HEK293 (cell line): ENCODE measurements at regions not wholly inside any gene's neighbourhood (a gene's known extent, or its start where the extent isn't known, plus 50 kb on each side); places are given as distances from the start of the nearest gene placed in this dataset.

ENCODE experiments used
- CTCF ChIA-PET: fragments of 350-600 bp; formaldehyde crosslinking; extraction: SDS; loops from one replicate; lab custom pipeline; 2021; ENCODE audit warnings: antibody characterized with exemption; lab: Yijun Ruan, JAX
- POLR2A ChIA-PET: fragments of 300-600 bp; formaldehyde crosslinking; extraction: SDS; loops from one replicate; lab custom pipeline; 2020; ENCODE audit warnings: antibody characterized with exemption, inconsistent platforms; lab: Yijun Ruan, JAX
- H3K27ac ChIP-seq: fragments of 200-500 bp; sonication (Bioruptor generic); 2 replicates; pipeline ENCODE4 v1.5.1; 2014; ENCODE audit warnings: low read depth, low read length, control low read depth, inconsistent platforms; ENCODE audit errors: extremely low read depth
- H3K36me3 ChIP-seq, 2 experiments: fragments of 200-500 bp in 1 of 2; sonication (Bioruptor generic) in 1 of 2; 1 replicate in 1 of 2; 2 replicates in 1 of 2; pipeline ENCODE4 v1.5.1; 2014 to 2017; ENCODE audit warnings: inconsistent platforms in 2 of 2, low read length in 2 of 2; ENCODE audit not compliant: control insufficient read depth in 2 of 2, insufficient read depth in 1 of 2
- H3K4me1 ChIP-seq: fragments of 200-500 bp; sonication (Bioruptor generic); 2 replicates; pipeline ENCODE4 v1.5.1; 2014; ENCODE audit warnings: mild to moderate bottlenecking, low read length, inconsistent platforms; ENCODE audit not compliant: control insufficient read depth, insufficient read depth
- H3K4me3 ChIP-seq: 2 replicates; pipeline ENCODE4 v1.5.1; 2011; ENCODE audit warnings: low read depth, mild to moderate bottlenecking, control low read depth, low read length, moderate library complexity
- H3K9me3 ChIP-seq: fragments of 200-500 bp; sonication (Bioruptor generic); 2 replicates; pipeline ENCODE4 v1.5.1; 2014; ENCODE audit warnings: low read depth, low read length, inconsistent platforms; ENCODE audit not compliant: control insufficient read depth, insufficient read depth
- GLIS2 ChIP-seq: fragments of 450-650 bp; formaldehyde crosslinking; IDR thresholded peaks from 2 replicates; pipeline ENCODE4 v1.5.1; 2016; ENCODE audit warnings: missing biosample characterization, missing genetic modification characterization
- MZF1 ChIP-seq: fragments of 450-650 bp; formaldehyde crosslinking; IDR thresholded peaks from 2 replicates; pipeline ENCODE4 v1.5.1; 2017; ENCODE audit warnings: missing biosample characterization, missing genetic modification characterization, borderline replicate concordance
- OSR2 ChIP-seq: fragments of 450-650 bp; formaldehyde crosslinking; IDR thresholded peaks from 2 replicates; pipeline ENCODE4 v1.5.1; 2016; ENCODE audit warnings: missing biosample characterization, missing genetic modification characterization
- PRDM1 ChIP-seq: fragments of 450-650 bp; formaldehyde crosslinking; IDR thresholded peaks from 2 replicates; pipeline ENCODE4; 2016; ENCODE audit warnings: missing biosample characterization, missing genetic modification characterization
- SALL2 ChIP-seq: fragments of 450-650 bp; formaldehyde crosslinking; IDR thresholded peaks from 2 replicates; pipeline ENCODE4 v1.5.0; 2017; ENCODE audit warnings: missing biosample characterization, mild to moderate bottlenecking, missing genetic modification characterization, borderline replicate concordance
- SCRT2 ChIP-seq: fragments of 450-650 bp; formaldehyde crosslinking; IDR thresholded peaks from 2 replicates; pipeline ENCODE4 v1.5.1; 2016; ENCODE audit warnings: missing biosample characterization, missing genetic modification characterization
- ZFHX2 ChIP-seq: fragments of 450-650 bp; formaldehyde crosslinking; conservative IDR thresholded peaks from 2 replicates; pipeline ENCODE4 v1.5.1; 2016; ENCODE audit warnings: missing biosample characterization, missing genetic modification characterization
- ZFP37 ChIP-seq: fragments of 450-650 bp; formaldehyde crosslinking; IDR thresholded peaks from 2 replicates; pipeline ENCODE4 v1.5.1; 2016; ENCODE audit warnings: missing biosample characterization, missing genetic modification characterization
- ZFP69B ChIP-seq: fragments of 450-650 bp; formaldehyde crosslinking; IDR thresholded peaks from 2 replicates; pipeline ENCODE4 v1.5.1; 2016; ENCODE audit warnings: missing biosample characterization, missing genetic modification characterization
- ZNF2 ChIP-seq: fragments of 450-650 bp; formaldehyde crosslinking; IDR thresholded peaks from 2 replicates; pipeline ENCODE4 v1.5.1; 2016; ENCODE audit warnings: missing biosample characterization, missing genetic modification characterization
- ZNF211 ChIP-seq: fragments of 450-650 bp; formaldehyde crosslinking; IDR thresholded peaks from 2 replicates; pipeline ENCODE4 v1.5.1; 2016; ENCODE audit warnings: low read depth, missing biosample characterization, missing genetic modification characterization
- ZNF324 ChIP-seq: fragments of 450-650 bp; formaldehyde crosslinking; IDR thresholded peaks from 2 replicates; pipeline ENCODE4 v1.5.1; 2016; ENCODE audit warnings: missing biosample characterization, missing genetic modification characterization
- ZNF544 ChIP-seq: fragments of 450-650 bp; formaldehyde crosslinking; IDR thresholded peaks from 2 replicates; pipeline ENCODE4 v1.5.0; 2017; ENCODE audit warnings: missing biosample characterization, missing genetic modification characterization
- ZNF670 ChIP-seq: fragments of 450-650 bp; formaldehyde crosslinking; IDR thresholded peaks from 2 replicates; pipeline ENCODE4 v1.5.1; 2016; ENCODE audit warnings: missing biosample characterization, missing genetic modification characterization, low read depth
- ZNF768 ChIP-seq: fragments of 450-650 bp; formaldehyde crosslinking; IDR thresholded peaks from 2 replicates; pipeline ENCODE4 v1.5.1; 2018; ENCODE audit warnings: missing biosample characterization, mild to moderate bottlenecking, missing genetic modification characterization
- ZNF791 ChIP-seq: fragments of 450-650 bp; formaldehyde crosslinking; IDR thresholded peaks from 2 replicates; pipeline ENCODE4 v1.5.1; 2016; ENCODE audit warnings: missing biosample characterization, missing genetic modification characterization
- TF ChIP-seq, protein P1 (sequence below): fragments of 450-650 bp; formaldehyde crosslinking; IDR thresholded peaks from 2 replicates; pipeline ENCODE4 v1.5.1; 2016; ENCODE audit warnings: missing biosample characterization, missing genetic modification characterization
- TF ChIP-seq, protein P2 (sequence below): fragments of 450-650 bp; formaldehyde crosslinking; IDR thresholded peaks from 2 replicates; pipeline ENCODE4 v1.5.1; 2017; ENCODE audit warnings: missing biosample characterization, missing genetic modification characterization
- TF ChIP-seq, protein P3 (sequence below): fragments of 450-650 bp; formaldehyde crosslinking; IDR thresholded peaks from 2 replicates; pipeline ENCODE4 v1.5.1; 2016; ENCODE audit warnings: missing biosample characterization, missing genetic modification characterization
- TF ChIP-seq, protein P4 (sequence below): fragments of 450-650 bp; formaldehyde crosslinking; IDR thresholded peaks from 2 replicates; pipeline ENCODE4 v1.5.1; 2016; ENCODE audit warnings: missing biosample characterization, missing genetic modification characterization, low read depth

DNA sequence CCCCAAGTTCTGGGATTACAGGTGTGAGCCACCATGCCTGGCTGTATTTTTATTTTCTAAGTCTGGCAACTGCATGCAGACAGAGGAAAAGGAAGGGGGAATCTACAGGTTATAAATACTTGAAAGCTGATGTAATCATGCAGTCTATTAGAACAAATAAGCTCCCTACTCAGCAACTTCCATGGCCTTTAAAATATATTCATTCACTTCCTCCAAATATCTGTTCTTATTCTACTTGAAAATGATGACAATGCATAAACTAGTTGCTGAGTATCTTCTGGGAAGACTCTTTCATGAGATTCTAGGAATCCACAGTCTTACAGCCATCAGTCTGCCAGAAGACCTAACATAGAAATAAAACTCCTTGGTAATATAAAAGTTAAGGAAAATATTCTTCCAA lies 66.9 kb upstream of the NCKAP5 start:
- no peaks in the 10 kb centered on the region for H3K36me3 ChIP-seq
- TF ChIP-seq SCRT2 (tag by site-specific recombination) (0 out of 2 replicates have a peak, but pooled peaks have one; percentile 46), SALL2 (tag by site-specific recombination) (no peak)
- H3K4me1 ChIP-seq = peaks cover 6% of the 10 kb centered on the region
- CTCF ChIA-PET = no interaction called here
- no peak overlapping the region for H3K27ac ChIP-seq
- H3K9me3 ChIP-seq = no peaks in the 10 kb centered on the region
- POLR2A ChIA-PET = no interaction called here
- no peak overlapping the region for H3K4me3 ChIP-seq

DNA sequence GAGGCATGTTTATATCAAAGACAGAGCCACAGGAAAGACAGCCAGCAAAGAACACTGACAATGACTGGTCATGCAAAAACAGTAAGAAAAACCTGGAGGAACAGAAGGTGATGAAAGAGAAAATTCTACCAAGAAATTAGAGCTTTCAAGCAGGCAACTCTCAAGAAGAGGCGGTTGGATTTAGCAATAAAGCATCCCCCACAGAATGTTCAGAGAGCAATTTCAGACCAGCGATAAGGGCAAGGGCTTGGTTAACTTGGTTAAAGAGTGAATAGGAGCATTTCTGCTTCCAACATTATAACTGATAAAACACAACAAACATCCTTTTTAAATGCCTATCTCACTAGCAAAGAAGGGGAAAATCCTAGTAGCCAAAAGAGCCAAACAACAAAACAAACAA lies 68.0 kb upstream of the NCKAP5 start:
- Histone ChIP-seq H3K4me1 (peaks cover 6% of the 10 kb centered on the region), H3K27ac (no peak overlapping the region)
- CTCF ChIA-PET = no interaction called here
- no peak for TF ChIP-seq ZNF544 (tag by site-specific recombination)
- TF ChIP-seq, all 188 proteins: peak for 0
- POLR2A ChIA-PET = no interaction called here
- Histone ChIP-seq H3K36me3 (no peaks in the 10 kb centered on the region), H3K9me3 (no peaks in the 10 kb centered on the region), H3K4me3 (no peak overlapping the region)

DNA sequence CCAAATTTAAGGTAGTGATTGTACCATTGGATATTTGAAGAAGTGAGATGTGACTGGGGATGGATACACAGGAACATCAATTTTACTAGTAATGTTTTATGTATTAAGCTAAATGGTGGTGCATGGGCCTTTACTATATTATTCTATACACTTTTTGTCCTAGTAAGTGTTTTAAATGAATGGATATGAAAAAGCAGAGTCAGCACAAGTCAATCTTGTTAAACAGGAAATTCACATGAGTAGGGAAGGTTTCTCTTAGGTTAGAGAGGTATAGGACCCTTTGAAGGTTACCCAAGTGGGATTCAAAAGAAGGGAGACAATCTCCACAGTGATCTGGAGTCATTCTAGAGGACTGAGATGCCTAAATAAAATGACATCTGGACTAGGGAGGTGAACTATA lies 71.8 kb upstream of the NCKAP5 start:
- no peaks in the 10 kb centered on the region for H3K36me3 ChIP-seq
- H3K4me1 ChIP-seq = no peaks in the 10 kb centered on the region
- TF ChIP-seq, protein P1, sequence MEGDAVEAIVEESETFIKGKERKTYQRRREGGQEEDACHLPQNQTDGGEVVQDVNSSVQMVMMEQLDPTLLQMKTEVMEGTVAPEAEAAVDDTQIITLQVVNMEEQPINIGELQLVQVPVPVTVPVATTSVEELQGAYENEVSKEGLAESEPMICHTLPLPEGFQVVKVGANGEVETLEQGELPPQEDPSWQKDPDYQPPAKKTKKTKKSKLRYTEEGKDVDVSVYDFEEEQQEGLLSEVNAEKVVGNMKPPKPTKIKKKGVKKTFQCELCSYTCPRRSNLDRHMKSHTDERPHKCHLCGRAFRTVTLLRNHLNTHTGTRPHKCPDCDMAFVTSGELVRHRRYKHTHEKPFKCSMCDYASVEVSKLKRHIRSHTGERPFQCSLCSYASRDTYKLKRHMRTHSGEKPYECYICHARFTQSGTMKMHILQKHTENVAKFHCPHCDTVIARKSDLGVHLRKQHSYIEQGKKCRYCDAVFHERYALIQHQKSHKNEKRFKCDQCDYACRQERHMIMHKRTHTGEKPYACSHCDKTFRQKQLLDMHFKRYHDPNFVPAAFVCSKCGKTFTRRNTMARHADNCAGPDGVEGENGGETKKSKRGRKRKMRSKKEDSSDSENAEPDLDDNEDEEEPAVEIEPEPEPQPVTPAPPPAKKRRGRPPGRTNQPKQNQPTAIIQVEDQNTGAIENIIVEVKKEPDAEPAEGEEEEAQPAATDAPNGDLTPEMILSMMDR = no peak
- TF ChIP-seq ZNF324 (tag by site-specific recombination) (no peak), GLIS2 (tag by site-specific recombination) (no peak), ZNF768 (tag by site-specific recombination) (no peak), ZFP69B (tag by site-specific recombination) (no peak), ZFHX2 (tag by site-specific recombination) (no peak), ZNF2 (tag by site-specific recombination) (no peak), ZNF211 (tag by site-specific recombination) (no peak), PRDM1 (tag by site-specific recombination) (no peak), ZNF670 (tag by site-specific recombination) (no peak)
- TF ChIP-seq, protein P2, sequence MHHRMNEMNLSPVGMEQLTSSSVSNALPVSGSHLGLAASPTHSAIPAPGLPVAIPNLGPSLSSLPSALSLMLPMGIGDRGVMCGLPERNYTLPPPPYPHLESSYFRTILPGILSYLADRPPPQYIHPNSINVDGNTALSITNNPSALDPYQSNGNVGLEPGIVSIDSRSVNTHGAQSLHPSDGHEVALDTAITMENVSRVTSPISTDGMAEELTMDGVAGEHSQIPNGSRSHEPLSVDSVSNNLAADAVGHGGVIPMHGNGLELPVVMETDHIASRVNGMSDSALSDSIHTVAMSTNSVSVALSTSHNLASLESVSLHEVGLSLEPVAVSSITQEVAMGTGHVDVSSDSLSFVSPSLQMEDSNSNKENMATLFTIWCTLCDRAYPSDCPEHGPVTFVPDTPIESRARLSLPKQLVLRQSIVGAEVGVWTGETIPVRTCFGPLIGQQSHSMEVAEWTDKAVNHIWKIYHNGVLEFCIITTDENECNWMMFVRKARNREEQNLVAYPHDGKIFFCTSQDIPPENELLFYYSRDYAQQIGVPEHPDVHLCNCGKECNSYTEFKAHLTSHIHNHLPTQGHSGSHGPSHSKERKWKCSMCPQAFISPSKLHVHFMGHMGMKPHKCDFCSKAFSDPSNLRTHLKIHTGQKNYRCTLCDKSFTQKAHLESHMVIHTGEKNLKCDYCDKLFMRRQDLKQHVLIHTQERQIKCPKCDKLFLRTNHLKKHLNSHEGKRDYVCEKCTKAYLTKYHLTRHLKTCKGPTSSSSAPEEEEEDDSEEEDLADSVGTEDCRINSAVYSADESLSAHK (tag by site-specific recombination) = no peak
- H3K9me3 ChIP-seq = no peaks in the 10 kb centered on the region
- ChIA-PET POLR2A (no interaction called here), CTCF (no interaction called here)
- no peak overlapping the region for H3K4me3 ChIP-seq
- no peak overlapping the region for H3K27ac ChIP-seq

DNA sequence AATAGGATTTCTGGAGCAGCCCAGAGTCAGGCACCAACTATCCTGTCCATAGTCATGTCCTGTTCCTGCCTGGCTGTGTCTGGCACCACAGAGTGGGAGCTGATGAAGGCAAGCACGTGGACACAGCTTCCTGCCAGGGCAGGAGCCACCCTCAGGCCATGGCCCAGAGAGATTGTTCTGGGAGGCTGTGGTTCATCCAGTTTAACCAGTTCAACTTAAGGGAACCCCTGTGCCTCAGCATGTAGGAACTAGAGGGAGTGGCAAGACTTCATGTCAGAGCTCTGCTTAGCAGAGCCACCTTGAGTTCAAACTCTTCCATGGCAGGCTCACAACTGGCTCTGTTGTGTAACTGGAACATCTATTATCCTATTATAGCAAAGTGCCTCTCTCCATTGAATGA lies 73.2 kb upstream of the NCKAP5 start:
- Histone ChIP-seq H3K36me3 (no peaks in the 10 kb centered on the region), H3K9me3 (no peaks in the 10 kb centered on the region), H3K27ac (no peak overlapping the region), H3K4me1 (no peaks in the 10 kb centered on the region), H3K4me3 (no peak overlapping the region)
- CTCF ChIA-PET = interaction anchor here (0.5 to 1.7 kb wide), 5 partner anchors 14 to 319 kb away, joined by 3 to 7 read pairs (median 3); no protein-coding TSS in a partner anchor
- POLR2A ChIA-PET = no interaction called here
- no peak for TF ChIP-seq MZF1 (tag by site-specific recombination)
- no peak for TF ChIP-seq OSR2
- TF ChIP-seq ZFP69B (tag by site-specific recombination) = no peak
- TF ChIP-seq, protein P3, sequence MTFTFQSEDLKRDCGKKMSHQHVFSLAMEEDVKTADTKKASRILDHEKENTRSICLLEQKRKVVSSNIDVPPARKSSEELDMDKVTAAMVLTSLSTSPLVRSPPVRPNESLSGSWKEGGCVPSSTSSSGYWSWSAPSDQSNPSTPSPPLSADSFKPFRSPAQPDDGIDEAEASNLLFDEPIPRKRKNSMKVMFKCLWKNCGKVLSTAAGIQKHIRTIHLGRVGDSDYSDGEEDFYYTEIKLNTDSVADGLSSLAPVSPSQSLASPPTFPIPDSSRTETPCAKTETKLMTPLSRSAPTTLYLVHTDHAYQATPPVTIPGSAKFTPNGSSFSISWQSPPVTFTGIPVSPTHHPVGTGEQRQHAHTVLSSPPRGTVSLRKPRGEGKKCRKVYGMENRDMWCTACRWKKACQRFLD (tag by site-specific recombination) = no peak
- no peak for TF ChIP-seq ZFP37 (tag by site-specific recombination)
- no peak for TF ChIP-seq ZNF791 (tag by site-specific recombination)
- TF ChIP-seq, protein P4, sequence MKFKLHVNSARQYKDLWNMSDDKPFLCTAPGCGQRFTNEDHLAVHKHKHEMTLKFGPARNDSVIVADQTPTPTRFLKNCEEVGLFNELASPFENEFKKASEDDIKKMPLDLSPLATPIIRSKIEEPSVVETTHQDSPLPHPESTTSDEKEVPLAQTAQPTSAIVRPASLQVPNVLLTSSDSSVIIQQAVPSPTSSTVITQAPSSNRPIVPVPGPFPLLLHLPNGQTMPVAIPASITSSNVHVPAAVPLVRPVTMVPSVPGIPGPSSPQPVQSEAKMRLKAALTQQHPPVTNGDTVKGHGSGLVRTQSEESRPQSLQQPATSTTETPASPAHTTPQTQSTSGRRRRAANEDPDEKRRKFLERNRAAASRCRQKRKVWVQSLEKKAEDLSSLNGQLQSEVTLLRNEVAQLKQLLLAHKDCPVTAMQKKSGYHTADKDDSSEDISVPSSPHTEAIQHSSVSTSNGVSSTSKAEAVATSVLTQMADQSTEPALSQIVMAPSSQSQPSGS (tag by site-specific recombination) = no peak
